ENCODE measurements at regions not wholly inside any gene's neighbourhood (a gene's known extent, or its start where the extent isn't known, plus 50 kb on each side); places are given as distances from the start of the nearest gene placed in this dataset.

- no peak for DNase-seq (ENCODE audit: low spot score)
Measured at GRCh38 chr2:120607506-120607905, 128.2 kb upstream of the GLI2 start.

- DNase-seq (ENCODE audit: low spot score) = no peak
Measured at GRCh38 chr2:120607996-120608395, 127.7 kb upstream of the GLI2 start.

GRCh38 chr2:120609826-120610395 is 125.8 kb upstream of the GLI2 start:
- DNase-seq (ENCODE audit: low spot score) = no peak

- no peak for DNase-seq (ENCODE audit: low spot score)
Measured at GRCh38 chr2:120611016-120611415, 124.7 kb upstream of the GLI2 start.

GRCh38 chr2:120611961-120612360 is 123.7 kb upstream of the GLI2 start:
- no peak for DNase-seq (ENCODE audit: low spot score)

GRCh38 chr2:120612471-120612870 is 123.2 kb upstream of the GLI2 start:
- DNase-seq (ENCODE audit: low spot score) = no peak

- no peak for DNase-seq (ENCODE audit: low spot score)
Measured at GRCh38 chr2:120612931-120613330, 122.7 kb upstream of the GLI2 start.

- DNase-seq (ENCODE audit: low spot score) = no peak
Measured at GRCh38 chr2:120613742-120614571, 121.7 kb upstream of the GLI2 start.

GRCh38 chr2:120614901-120615300 is 120.8 kb upstream of the GLI2 start:
- DNase-seq (ENCODE audit: low spot score) = no peak

- DNase-seq (ENCODE audit: low spot score) = no peak
Measured at GRCh38 chr2:120616261-120616660, 119.4 kb upstream of the GLI2 start.

GRCh38 chr2:120617055-120617454 is 118.6 kb upstream of the GLI2 start:
- DNase-seq (ENCODE audit: low spot score) = no peak

- no peak for DNase-seq (ENCODE audit: low spot score)
Measured at GRCh38 chr2:120618830-120619229, 116.8 kb upstream of the GLI2 start.

GRCh38 chr2:120619579-120619978 is 116.1 kb upstream of the GLI2 start:
- no peak for DNase-seq (ENCODE audit: low spot score)

- DNase-seq (ENCODE audit: low spot score) = no peak
Measured at GRCh38 chr2:120620025-120620793, 115.5 kb upstream of the GLI2 start.

GRCh38 chr2:120622159-120622869 is 113.4 kb upstream of the GLI2 start:
- DNase-seq (ENCODE audit: low spot score) = no peak

GRCh38 chr2:120622886-120623753 is 112.5 kb upstream of the GLI2 start:
- no peak for DNase-seq (ENCODE audit: low spot score)

GRCh38 chr2:120624061-120624737 is 111.5 kb upstream of the GLI2 start:
- no peak for DNase-seq (ENCODE audit: low spot score)

- no peak for DNase-seq (ENCODE audit: low spot score)
Measured at GRCh38 chr2:120624738-120625446, 110.8 kb upstream of the GLI2 start.

GRCh38 chr2:120625865-120626560 is 109.7 kb upstream of the GLI2 start:
- DNase-seq (ENCODE audit: low spot score) = no peak

GRCh38 chr2:120626566-120626965 is 109.1 kb upstream of the GLI2 start:
- DNase-seq (ENCODE audit: low spot score) = no peak
